ENCODE measurements at regions not wholly inside any gene's neighbourhood (a gene's known extent, or its start where the extent isn't known, plus 50 kb on each side); places are given as distances from the start of the nearest gene placed in this dataset.

GRCh38 chr16:86010680-86011141 is 111.7 kb downstream of the IRF8 start:
- no peak for TF ChIP-seq CTCF (IDR thresholded peaks at IDR 0.05)
- TF ChIP-seq POLR2AphosphoS5 (IDR thresholded peaks at IDR 0.05): no peak
- TF ChIP-seq POLR2A (IDR thresholded peaks at IDR 0.05): no peak
- TF ChIP-seq EP300 (IDR thresholded peaks at IDR 0.05): no peak
